ENCODE measurements at regions not wholly inside any gene's neighbourhood (a gene's known extent, or its start where the extent isn't known, plus 50 kb on each side); places are given as distances from the start of the nearest gene placed in this dataset.

GRCh38 chr10:14403359-14403758 lies 72.6 kb upstream of the FRMD4A start:
- no peak for TF ChIP-seq CTCF (IDR thresholded peaks at IDR 0.05; ENCODE audit: low read depth, low read length, missing control alignments)
- H3K4me3 ChIP-seq (ENCODE audit: low read depth, low read length), result no peak overlapping the region
- in situ Hi-C loops (cut with HindIII; ENCODE audit: low sequenced_read_pairs), result no loop called here
- no peak for DNase-seq (ENCODE audit: low read depth)

GRCh38 chr10:14399641-14400040 lies 68.9 kb upstream of the FRMD4A start:
- in situ Hi-C loops (cut with HindIII; ENCODE audit: low sequenced_read_pairs), result no loop called here
- no peak overlapping the region for H3K4me3 ChIP-seq (ENCODE audit: low read depth, low read length)
- no peak for TF ChIP-seq CTCF (IDR thresholded peaks at IDR 0.05; ENCODE audit: low read depth, low read length, missing control alignments)
- DNase-seq (ENCODE audit: low read depth), result no peak

- TF ChIP-seq CTCF (IDR thresholded peaks at IDR 0.05; ENCODE audit: low read depth, low read length, missing control alignments), result no peak
- peak; percentile 98 for DNase-seq (ENCODE audit: low read depth)
- in situ Hi-C loops (cut with HindIII; ENCODE audit: low sequenced_read_pairs), result no loop called here
- H3K4me3 ChIP-seq (ENCODE audit: low read depth, low read length), result no peak overlapping the region
Observed at GRCh38 chr10:14397066-14397465, 66.3 kb upstream of the FRMD4A start.

- H3K4me3 ChIP-seq (ENCODE audit: low read depth, low read length), result no peak overlapping the region
- peak; percentile 73 for TF ChIP-seq CTCF (IDR thresholded peaks at IDR 0.05; ENCODE audit: low read depth, low read length, missing control alignments)
- DNase-seq (ENCODE audit: low read depth), result peak; percentile 75
- in situ Hi-C loops (cut with HindIII; ENCODE audit: low sequenced_read_pairs), result no loop called here
Observed at GRCh38 chr10:14396411-14397048, 65.8 kb upstream of the FRMD4A start.

- no peak for DNase-seq (ENCODE audit: low read depth)
- in situ Hi-C loops (cut with HindIII; ENCODE audit: low sequenced_read_pairs), result no loop called here
- TF ChIP-seq CTCF (IDR thresholded peaks at IDR 0.05; ENCODE audit: low read depth, low read length, missing control alignments), result no peak
- no peak overlapping the region for H3K4me3 ChIP-seq (ENCODE audit: low read depth, low read length)
Observed at GRCh38 chr10:14394179-14394578, 63.5 kb upstream of the FRMD4A start.

- no peak overlapping the region for H3K4me3 ChIP-seq (ENCODE audit: low read depth, low read length)
- in situ Hi-C loops (cut with HindIII; ENCODE audit: low sequenced_read_pairs), result no loop called here
- TF ChIP-seq CTCF (IDR thresholded peaks at IDR 0.05; ENCODE audit: low read depth, low read length, missing control alignments), result no peak
- DNase-seq (ENCODE audit: low read depth), result no peak
Observed at GRCh38 chr10:14391342-14391741, 60.6 kb upstream of the FRMD4A start.

Measured in astrocyte of the cerebellum (primary cell).